ENCODE measurements at regions not wholly inside any gene's neighbourhood (a gene's known extent, or its start where the extent isn't known, plus 50 kb on each side); places are given as distances from the start of the nearest gene placed in this dataset.
"Not testable (repeated sequence)": the region's sequence is repeated elsewhere in the genome, so short reads cannot be mapped to it uniquely, and the experiment has no call there.

- Histone ChIP-seq H3K36me3 (replicated peaks) (no peaks in the 10 kb centered on the region), H3K27me3 (ENCODE audit: low read depth) (no peaks in the 10 kb centered on the region), H3K4me1 (no peaks in the 10 kb centered on the region), H3K9me3 (no peaks in the 10 kb centered on the region), H3K4me3 (no peak overlapping the region)
- in situ Hi-C loops (cut with MboI; ENCODE audit: low sequenced_read_pairs), result no loop called here
- DNase-seq (ENCODE audit: low spot score in 2 of 2), result no peak
Measured at GRCh38 chr1:99544328-99544727, 101.6 kb upstream of the PALMD start.

GRCh38 chr1:99546432-99547416 is 99.2 kb upstream of the PALMD start:
- H3K4me1 ChIP-seq, result no peaks in the 10 kb centered on the region
- no peaks in the 10 kb centered on the region for H3K27me3 ChIP-seq (ENCODE audit: low read depth)
- H3K9me3 ChIP-seq, result no peaks in the 10 kb centered on the region
- no peak overlapping the region for H3K4me3 ChIP-seq
- no peak for DNase-seq (ENCODE audit: low spot score in 2 of 2)
- no peaks in the 10 kb centered on the region for H3K36me3 ChIP-seq (replicated peaks)
- in situ Hi-C loops (cut with MboI; ENCODE audit: low sequenced_read_pairs), result no loop called here

GRCh38 chr1:99548943-99549605 is 96.8 kb upstream of the PALMD start:
- H3K27me3 ChIP-seq (ENCODE audit: low read depth), result no peaks in the 10 kb centered on the region
- no peak for DNase-seq (ENCODE audit: low spot score in 2 of 2)
- in situ Hi-C loops (cut with MboI; ENCODE audit: low sequenced_read_pairs), result no loop called here
- no peaks in the 10 kb centered on the region for H3K9me3 ChIP-seq
- no peaks in the 10 kb centered on the region for H3K36me3 ChIP-seq (replicated peaks)
- no peaks in the 10 kb centered on the region for H3K4me1 ChIP-seq
- no peak overlapping the region for H3K4me3 ChIP-seq

GRCh38 chr1:99550198-99550597 is 95.7 kb upstream of the PALMD start:
- Histone ChIP-seq H3K4me1 (no peaks in the 10 kb centered on the region), H3K9me3 (no peaks in the 10 kb centered on the region), H3K27me3 (ENCODE audit: low read depth) (no peaks in the 10 kb centered on the region), H3K4me3 (no peak overlapping the region), H3K36me3 (replicated peaks) (no peaks in the 10 kb centered on the region)
- in situ Hi-C loops (cut with MboI; ENCODE audit: low sequenced_read_pairs), result no loop called here
- no peak for DNase-seq (ENCODE audit: low spot score in 2 of 2)

DNA sequence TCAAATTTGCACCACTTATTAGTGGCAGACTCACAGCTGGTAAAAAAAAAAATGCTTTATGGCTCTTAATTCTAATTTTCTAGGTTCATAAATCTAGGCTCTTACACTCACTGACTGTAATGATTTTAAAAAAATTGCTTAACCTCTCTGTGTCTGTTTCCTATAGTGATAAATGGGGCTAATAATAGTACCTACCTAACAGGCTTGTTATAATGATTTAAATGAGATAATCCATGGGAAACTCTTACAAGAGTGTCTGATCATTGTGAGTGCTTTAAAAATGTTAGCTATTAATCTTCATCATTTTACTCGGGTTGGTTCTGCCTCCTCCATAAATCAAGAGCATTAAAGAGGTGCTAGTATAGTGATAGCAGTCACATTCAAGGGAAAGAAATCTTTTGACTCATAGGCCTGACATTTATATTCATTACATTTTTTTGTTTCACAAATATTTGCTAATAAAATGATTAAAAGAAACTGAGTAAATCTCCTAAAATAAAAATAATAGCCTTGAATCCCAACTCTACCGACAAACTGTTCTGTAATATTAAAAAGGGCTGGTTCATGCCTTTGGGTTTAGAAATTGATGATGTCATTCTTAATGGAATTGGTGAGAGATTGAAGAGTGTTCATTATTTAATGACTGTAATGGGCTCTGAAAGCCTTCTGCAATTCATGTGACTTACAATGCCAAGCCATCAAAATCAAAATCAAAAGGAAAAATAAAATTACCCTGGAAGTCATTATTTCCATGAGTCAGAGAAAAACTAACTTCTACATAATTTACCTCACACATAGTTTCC is 93.9 kb upstream of the PALMD start:
- in situ Hi-C loops (cut with MboI; ENCODE audit: low sequenced_read_pairs), result no loop called here
- H3K36me3 ChIP-seq (replicated peaks), result no peaks in the 10 kb centered on the region
- no peaks in the 10 kb centered on the region for H3K27me3 ChIP-seq (ENCODE audit: low read depth)
- no peak overlapping the region for H3K4me3 ChIP-seq
- no peaks in the 10 kb centered on the region for H3K9me3 ChIP-seq
- peaks cover 8% of the 10 kb centered on the region for H3K4me1 ChIP-seq
- no peak for DNase-seq (ENCODE audit: low spot score in 2 of 2)

DNA sequence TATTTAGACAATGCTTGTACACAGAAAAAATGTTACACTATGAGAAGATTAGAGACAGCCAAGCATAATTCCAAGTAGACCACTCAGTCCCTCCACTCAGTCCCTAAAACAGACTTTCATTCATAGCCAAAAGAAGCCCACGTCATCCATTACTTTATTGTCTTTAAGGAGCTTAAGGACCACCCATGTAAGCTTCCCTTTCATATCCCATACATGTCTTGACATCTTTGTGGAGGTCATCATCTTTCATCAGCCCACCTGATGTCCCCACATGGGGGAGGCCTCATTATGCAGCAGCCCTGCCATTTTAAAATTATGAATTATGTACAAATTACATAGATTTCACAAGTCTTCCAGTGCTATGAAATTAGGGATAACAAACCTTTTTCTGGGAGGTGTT is 92.6 kb upstream of the PALMD start:
- Histone ChIP-seq H3K27me3 (ENCODE audit: low read depth) (no peaks in the 10 kb centered on the region), H3K4me3 (no peak overlapping the region), H3K9me3 (no peaks in the 10 kb centered on the region), H3K36me3 (replicated peaks) (no peaks in the 10 kb centered on the region), H3K4me1 (peaks cover 8% of the 10 kb centered on the region)
- no peak for DNase-seq (ENCODE audit: low spot score in 2 of 2)
- in situ Hi-C loops (cut with MboI; ENCODE audit: low sequenced_read_pairs), result no loop called here

GRCh38 chr1:99553819-99554218 is 92.1 kb upstream of the PALMD start:
- DNase-seq (ENCODE audit: low spot score in 2 of 2); H3K27me3 ChIP-seq (ENCODE audit: low read depth); H3K36me3 ChIP-seq (replicated peaks); H3K4me3 ChIP-seq; H3K4me1 ChIP-seq; in situ Hi-C loops (cut with MboI; ENCODE audit: low sequenced_read_pairs); H3K9me3 ChIP-seq: not testable (repeated sequence)

GRCh38 chr1:99554727-99555126 is 91.2 kb upstream of the PALMD start:
- in situ Hi-C loops (cut with MboI; ENCODE audit: low sequenced_read_pairs), result no loop called here
- Histone ChIP-seq H3K27me3 (ENCODE audit: low read depth) (no peaks in the 10 kb centered on the region), H3K4me3 (no peak overlapping the region), H3K9me3 (no peaks in the 10 kb centered on the region), H3K36me3 (replicated peaks) (no peaks in the 10 kb centered on the region), H3K4me1 (peaks cover 8% of the 10 kb centered on the region)
- no peak for DNase-seq (ENCODE audit: low spot score in 2 of 2)

GRCh38 chr1:99557546-99558202 is 88.2 kb upstream of the PALMD start:
- in situ Hi-C loops (cut with MboI; ENCODE audit: low sequenced_read_pairs), result no loop called here
- DNase-seq (ENCODE audit: low spot score in 2 of 2), result no peak
- Histone ChIP-seq H3K27me3 (ENCODE audit: low read depth) (no peaks in the 10 kb centered on the region), H3K4me1 (peaks cover 8% of the 10 kb centered on the region), H3K4me3 (no peak overlapping the region), H3K9me3 (no peaks in the 10 kb centered on the region), H3K36me3 (replicated peaks) (no peaks in the 10 kb centered on the region)

- no peaks in the 10 kb centered on the region for H3K9me3 ChIP-seq
- no peaks in the 10 kb centered on the region for H3K36me3 ChIP-seq (replicated peaks)
- no peak for DNase-seq (ENCODE audit: low spot score in 2 of 2)
- no peak overlapping the region for H3K4me3 ChIP-seq
- in situ Hi-C loops (cut with MboI; ENCODE audit: low sequenced_read_pairs), result no loop called here
- no peaks in the 10 kb centered on the region for H3K27me3 ChIP-seq (ENCODE audit: low read depth)
- peaks cover 8% of the 10 kb centered on the region for H3K4me1 ChIP-seq
Measured at GRCh38 chr1:99559166-99559565, 86.7 kb upstream of the PALMD start.

DNA sequence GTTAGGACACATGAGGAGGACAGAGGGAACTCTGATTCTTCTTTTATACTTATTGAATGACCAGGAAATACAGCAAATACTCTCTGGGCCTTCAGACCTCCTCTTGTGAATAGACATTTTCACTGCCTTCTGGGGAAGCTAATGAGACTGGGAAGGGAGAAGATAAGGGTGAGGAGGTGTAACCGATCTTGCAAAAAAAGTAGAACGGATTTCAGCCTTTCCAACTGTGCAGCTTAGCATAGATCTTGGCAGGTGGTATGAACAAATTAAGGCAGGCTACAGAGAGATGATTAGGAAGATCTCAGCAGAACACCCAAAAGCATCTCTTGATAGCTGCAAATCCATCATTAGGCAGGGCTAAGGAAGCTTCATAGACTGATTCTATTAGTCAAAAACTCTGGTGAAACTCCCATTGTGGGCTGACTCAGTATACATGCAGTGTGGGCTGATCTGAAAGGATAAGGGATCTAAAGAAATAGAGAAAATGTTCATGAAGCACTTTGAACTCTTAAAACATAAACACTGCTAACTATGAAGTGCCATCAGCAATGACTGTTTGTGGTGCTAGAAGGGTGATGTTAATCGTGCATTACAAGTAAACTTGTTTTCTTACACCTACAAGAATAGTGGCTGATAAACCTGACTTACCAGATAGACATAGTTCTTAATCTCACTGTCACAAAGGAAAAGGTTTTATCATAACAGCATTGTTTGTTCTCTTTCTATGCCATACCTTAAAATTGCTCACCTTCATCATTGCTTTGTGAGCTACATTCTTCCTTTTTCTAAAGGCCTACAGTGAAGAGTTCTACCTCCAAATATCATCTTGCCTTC is 85.5 kb upstream of the PALMD start:
- no peaks in the 10 kb centered on the region for H3K27me3 ChIP-seq (ENCODE audit: low read depth)
- no peaks in the 10 kb centered on the region for H3K9me3 ChIP-seq
- no peak for DNase-seq (ENCODE audit: low spot score in 2 of 2)
- peaks cover 8% of the 10 kb centered on the region for H3K4me1 ChIP-seq
- in situ Hi-C loops (cut with MboI; ENCODE audit: low sequenced_read_pairs), result no loop called here
- no peaks in the 10 kb centered on the region for H3K36me3 ChIP-seq (replicated peaks)
- H3K4me3 ChIP-seq, result no peak overlapping the region

GRCh38 chr1:99561952-99562351 is 84.0 kb upstream of the PALMD start:
- H3K4me3 ChIP-seq, result no peak overlapping the region
- no peaks in the 10 kb centered on the region for H3K36me3 ChIP-seq (replicated peaks)
- no peak for DNase-seq (ENCODE audit: low spot score in 2 of 2)
- in situ Hi-C loops (cut with MboI; ENCODE audit: low sequenced_read_pairs), result no loop called here
- no peaks in the 10 kb centered on the region for H3K27me3 ChIP-seq (ENCODE audit: low read depth)
- H3K4me1 ChIP-seq, result no peaks in the 10 kb centered on the region
- H3K9me3 ChIP-seq, result no peaks in the 10 kb centered on the region

All from HAP-1 (cell line).